ENCODE measurements at regions not wholly inside any gene's neighbourhood (a gene's known extent, or its start where the extent isn't known, plus 50 kb on each side); places are given as distances from the start of the nearest gene placed in this dataset.
"Not testable (repeated sequence)": the region's sequence is repeated elsewhere in the genome, so short reads cannot be mapped to it uniquely, and the experiment has no call there.

- no peak for ATAC-seq (replicated peaks in 1 of 4)
Observed at GRCh38 chr5:126056851-126057622, 366.2 kb upstream of the GRAMD2B start.

DNA sequence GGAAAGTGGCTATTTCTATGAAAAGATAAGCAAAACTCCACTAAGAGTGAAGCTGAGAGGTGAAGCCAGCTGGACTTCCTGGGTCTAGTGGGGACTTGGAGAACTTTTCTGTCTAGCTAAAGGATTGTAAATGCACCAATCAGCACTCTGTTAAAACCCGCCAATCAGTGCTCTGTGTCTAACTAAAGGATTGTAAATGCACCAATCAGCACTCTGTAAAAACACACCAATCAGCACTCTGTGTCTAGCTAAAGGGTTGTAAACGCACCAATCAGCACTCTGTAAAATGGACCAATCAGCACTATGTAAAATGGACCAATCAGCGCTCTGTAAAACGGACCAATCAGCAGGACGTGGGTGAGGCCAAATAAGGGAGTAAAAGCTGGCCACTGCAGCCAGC is 364.8 kb upstream of the GRAMD2B start:
- H3K36me3 Mint-ChIP-seq; H3K4me1 Mint-ChIP-seq; DNase-seq; H3K27me3 Mint-ChIP-seq; POLR2A ChIA-PET; H3K27ac ChIP-seq (ENCODE audit: low read length); H3K4me3 ChIP-seq (ENCODE audit: control insufficient read depth in 1 of 2, extremely low read depth in 1 of 2, low read length in 1 of 2); H3K9me3 ChIP-seq; H3K27me3 ChIP-seq (replicated peaks in 1 of 2; ENCODE audit: control insufficient read depth in 2 of 2, extremely low read depth in 1 of 2, insufficient read depth in 2 of 2, low read length in 1 of 2); CTCF ChIA-PET; H3K27ac Mint-ChIP-seq; H3K4me1 ChIP-seq (ENCODE audit: control insufficient read depth in 1 of 2, extremely low read depth in 1 of 2, insufficient read depth in 2 of 2, low read length in 2 of 2); ATAC-seq (replicated peaks in 1 of 4); H3K36me3 ChIP-seq (ENCODE audit: control insufficient read depth in 2 of 2, extremely low read depth in 1 of 2, insufficient read depth in 1 of 2, low read length in 1 of 2); H3K4me3 Mint-ChIP-seq: not testable (repeated sequence)
- WGBS (ENCODE audit: insufficient coverage) = 80% methylated on average over 4 of the region's 5 CpGs
- H3K9me3 Mint-ChIP-seq = peaks cover 7 to 13% (median 8%) of the 10 kb centered on the region in 3 donors

More at GRCh38 chr5:126056851-126057622, 366.2 kb upstream of the GRAMD2B start:
- Mint-ChIP-seq H3K27ac (no peak overlapping the region), H3K9me3 (peaks cover 7 to 13% (median 10%) of the 10 kb centered on the region in 3 donors), H3K4me3 (no peak overlapping the region), H3K27me3 (no peaks in the 10 kb centered on the region), H3K36me3 (no peaks in the 10 kb centered on the region), H3K4me1 (no peaks in the 10 kb centered on the region)
- ChIA-PET POLR2A (no interaction called here), CTCF (no interaction called here)
- Histone ChIP-seq H3K9me3 (no peaks in the 10 kb centered on the region), H3K4me1 (ENCODE audit: control insufficient read depth in 1 of 2, extremely low read depth in 1 of 2, insufficient read depth in 2 of 2, low read length in 2 of 2) (no peaks in the 10 kb centered on the region), H3K36me3 (ENCODE audit: control insufficient read depth in 2 of 2, extremely low read depth in 1 of 2, insufficient read depth in 1 of 2, low read length in 1 of 2) (no peaks in the 10 kb centered on the region), H3K27me3 (replicated peaks in 1 of 2; ENCODE audit: control insufficient read depth in 2 of 2, extremely low read depth in 1 of 2, insufficient read depth in 2 of 2, low read length in 1 of 2) (no peaks in the 10 kb centered on the region), H3K27ac (ENCODE audit: low read length) (no peak overlapping the region), H3K4me3 (ENCODE audit: control insufficient read depth in 1 of 2, extremely low read depth in 1 of 2, low read length in 1 of 2) (no peak overlapping the region)
- no peak for DNase-seq
- 56% methylated on average over 5 of the region's 13 CpGs for WGBS (ENCODE audit: insufficient coverage)

- Mint-ChIP-seq H3K9me3 (peaks cover 8 to 10% (median 9%) of the 10 kb centered on the region in 3 donors), H3K4me1 (no peaks in the 10 kb centered on the region), H3K27ac (no peak overlapping the region), H3K36me3 (no peaks in the 10 kb centered on the region), H3K4me3 (no peak overlapping the region), H3K27me3 (no peaks in the 10 kb centered on the region)
- H3K27me3 ChIP-seq (replicated peaks in 1 of 2; ENCODE audit: control insufficient read depth in 2 of 2, extremely low read depth in 1 of 2, insufficient read depth in 2 of 2, low read length in 1 of 2) = no peaks in the 10 kb centered on the region
- H3K4me1 ChIP-seq (ENCODE audit: control insufficient read depth in 1 of 2, extremely low read depth in 1 of 2, insufficient read depth in 2 of 2, low read length in 2 of 2) = no peaks in the 10 kb centered on the region
- CTCF ChIA-PET = no interaction called here
- POLR2A ChIA-PET = no interaction called here
- DNase-seq (no peak), ATAC-seq (replicated peaks in 1 of 4) (no peak)
- H3K9me3 ChIP-seq = no peaks in the 10 kb centered on the region
- no peak overlapping the region for H3K4me3 ChIP-seq (ENCODE audit: control insufficient read depth in 1 of 2, extremely low read depth in 1 of 2, low read length in 1 of 2)
- H3K27ac ChIP-seq (ENCODE audit: low read length) = no peak overlapping the region
- no peaks in the 10 kb centered on the region for H3K36me3 ChIP-seq (ENCODE audit: control insufficient read depth in 2 of 2, extremely low read depth in 1 of 2, insufficient read depth in 1 of 2, low read length in 1 of 2)
- WGBS (ENCODE audit: insufficient coverage) = 20% methylated on average over 1 of the region's 1 CpG
Observed at GRCh38 chr5:126062398-126063221, 360.6 kb upstream of the GRAMD2B start.

DNA sequence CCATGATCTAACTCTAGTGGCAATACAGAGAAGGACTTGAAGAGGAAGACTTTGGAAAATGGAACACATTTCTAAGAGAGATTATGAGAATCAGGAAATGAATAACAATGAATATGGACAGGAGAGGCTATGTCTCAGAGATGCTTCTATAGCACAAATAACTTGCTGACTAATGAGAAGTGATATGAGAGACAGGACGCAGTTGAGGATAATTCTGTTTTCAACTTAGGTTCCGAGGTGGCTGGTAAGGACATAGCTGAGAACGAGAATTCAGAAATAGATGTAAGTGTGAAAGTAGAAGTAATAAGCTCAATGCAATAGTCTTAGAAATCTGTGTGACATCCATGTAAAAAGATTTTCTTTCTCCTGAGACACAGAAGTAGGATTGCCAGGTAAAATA is 358.1 kb upstream of the GRAMD2B start:
- Mint-ChIP-seq H3K27ac (no peak overlapping the region), H3K4me3 (no peak overlapping the region), H3K36me3 (no peaks in the 10 kb centered on the region), H3K9me3 (peaks cover 4 to 12% (median 8%) of the 10 kb centered on the region in 3 donors), H3K4me1 (no peaks in the 10 kb centered on the region), H3K27me3 (no peaks in the 10 kb centered on the region)
- ChIA-PET POLR2A (interaction anchor here in 1 of 2 donors (0.7 kb wide), 1 partner anchor 171 kb away, joined by 3 read pairs; no protein-coding TSS in a partner anchor), CTCF (no interaction called here)
- no peaks in the 10 kb centered on the region for H3K4me1 ChIP-seq (ENCODE audit: control insufficient read depth in 1 of 2, extremely low read depth in 1 of 2, insufficient read depth in 2 of 2, low read length in 2 of 2)
- H3K9me3 ChIP-seq = no peaks in the 10 kb centered on the region
- no peaks in the 10 kb centered on the region for H3K36me3 ChIP-seq (ENCODE audit: control insufficient read depth in 2 of 2, extremely low read depth in 1 of 2, insufficient read depth in 1 of 2, low read length in 1 of 2)
- WGBS (ENCODE audit: insufficient coverage) = 100% methylated on average over 1 of the region's 3 CpGs
- H3K27ac ChIP-seq (ENCODE audit: low read length) = no peak overlapping the region
- no peaks in the 10 kb centered on the region for H3K27me3 ChIP-seq (replicated peaks in 1 of 2; ENCODE audit: control insufficient read depth in 2 of 2, extremely low read depth in 1 of 2, insufficient read depth in 2 of 2, low read length in 1 of 2)
- no peak for ATAC-seq (replicated peaks in 1 of 4)
- H3K4me3 ChIP-seq (ENCODE audit: control insufficient read depth in 1 of 2, extremely low read depth in 1 of 2, low read length in 1 of 2) = no peak overlapping the region
- no peak for DNase-seq

DNA sequence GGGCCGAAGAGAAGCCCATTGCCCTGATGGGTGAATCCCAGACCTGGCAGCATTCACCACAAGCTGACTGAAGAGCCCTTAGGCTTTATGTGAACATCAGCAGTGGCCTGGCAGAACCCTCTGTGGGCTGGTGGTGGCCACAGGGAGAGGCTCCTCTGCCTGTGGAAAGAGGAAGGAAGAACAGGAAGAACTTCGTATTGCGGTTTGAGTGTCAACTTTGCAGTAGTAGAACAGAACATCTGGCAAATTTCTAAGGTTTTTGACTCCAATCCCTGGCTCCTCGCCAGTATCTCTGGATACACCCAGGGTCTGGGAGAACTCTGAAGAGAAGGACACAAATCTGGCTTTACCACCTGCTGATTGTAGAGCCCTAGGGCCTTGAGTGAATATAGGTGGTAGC is 356.4 kb upstream of the GRAMD2B start:
- no peaks in the 10 kb centered on the region for H3K36me3 ChIP-seq (ENCODE audit: control insufficient read depth in 2 of 2, extremely low read depth in 1 of 2, insufficient read depth in 1 of 2, low read length in 1 of 2)
- H3K4me1 Mint-ChIP-seq = no peaks in the 10 kb centered on the region
- no peak overlapping the region for H3K27ac ChIP-seq (ENCODE audit: low read length)
- H3K27me3 ChIP-seq (replicated peaks in 1 of 2; ENCODE audit: control insufficient read depth in 2 of 2, extremely low read depth in 1 of 2, insufficient read depth in 2 of 2, low read length in 1 of 2) = no peaks in the 10 kb centered on the region
- ChIA-PET CTCF (no interaction called here), POLR2A (no interaction called here)
- no peak overlapping the region for H3K4me3 ChIP-seq (ENCODE audit: control insufficient read depth in 1 of 2, extremely low read depth in 1 of 2, low read length in 1 of 2)
- H3K4me1 ChIP-seq (ENCODE audit: control insufficient read depth in 1 of 2, extremely low read depth in 1 of 2, insufficient read depth in 2 of 2, low read length in 2 of 2) = no peaks in the 10 kb centered on the region
- H3K27ac Mint-ChIP-seq = no peak overlapping the region
- H3K4me3 Mint-ChIP-seq = no peak overlapping the region
- no peaks in the 10 kb centered on the region for H3K36me3 Mint-ChIP-seq
- DNase-seq = no peak
- 46% methylated on average over 4 of the region's 4 CpGs for WGBS (ENCODE audit: insufficient coverage)
- H3K9me3 ChIP-seq = no peaks in the 10 kb centered on the region
- no peaks in the 10 kb centered on the region for H3K27me3 Mint-ChIP-seq
- peaks cover 7 to 12% (median 10%) of the 10 kb centered on the region in 3 donors for H3K9me3 Mint-ChIP-seq
- no peak for ATAC-seq (replicated peaks in 1 of 4)

GRCh38 chr5:126067404-126067803 is 355.8 kb upstream of the GRAMD2B start:
- Mint-ChIP-seq H3K36me3 (no peaks in the 10 kb centered on the region), H3K27me3 (no peaks in the 10 kb centered on the region), H3K4me1 (no peaks in the 10 kb centered on the region), H3K9me3 (peaks cover 9 to 12% (median 10%) of the 10 kb centered on the region in 3 donors), H3K4me3 (no peak overlapping the region), H3K27ac (no peak overlapping the region)
- no peaks in the 10 kb centered on the region for H3K36me3 ChIP-seq (ENCODE audit: control insufficient read depth in 2 of 2, extremely low read depth in 1 of 2, insufficient read depth in 1 of 2, low read length in 1 of 2)
- ChIA-PET POLR2A (no interaction called here), CTCF (no interaction called here)
- no peaks in the 10 kb centered on the region for H3K9me3 ChIP-seq
- ATAC-seq (replicated peaks in 1 of 4) (no peak), DNase-seq (no peak)
- H3K27me3 ChIP-seq (replicated peaks in 1 of 2; ENCODE audit: control insufficient read depth in 2 of 2, extremely low read depth in 1 of 2, insufficient read depth in 2 of 2, low read length in 1 of 2) = no peaks in the 10 kb centered on the region
- no peak overlapping the region for H3K4me3 ChIP-seq (ENCODE audit: control insufficient read depth in 1 of 2, extremely low read depth in 1 of 2, low read length in 1 of 2)
- no peaks in the 10 kb centered on the region for H3K4me1 ChIP-seq (ENCODE audit: control insufficient read depth in 1 of 2, extremely low read depth in 1 of 2, insufficient read depth in 2 of 2, low read length in 2 of 2)
- 78% methylated on average over 1 of the region's 2 CpGs for WGBS (ENCODE audit: insufficient coverage)
- no peak overlapping the region for H3K27ac ChIP-seq (ENCODE audit: low read length)

Data from T-cell (primary cell).